ENCODE measurements at regions not wholly inside any gene's neighbourhood (a gene's known extent, or its start where the extent isn't known, plus 50 kb on each side); places are given as distances from the start of the nearest gene placed in this dataset. TPM values are rescaled to one million over a fixed set of nuclear protein-coding genes. Genes with fewer than 3 reads are reported as not detected.

Small RNAs in the stretch of these regions (small RNA-seq; reads per million reads assigned to genes)
- gene AC005002.2, result not detected
